GM18505 (cell line): ENCODE measurements at regions not wholly inside any gene's neighbourhood (a gene's known extent, or its start where the extent isn't known, plus 50 kb on each side); places are given as distances from the start of the nearest gene placed in this dataset.

ENCODE experiments used
- ATAC-seq: cut with Tn5 transposase; IDR thresholded peaks from one replicate; pipeline ENCODE4 v1.9.1; 2021; ENCODE audit not compliant: unreplicated experiment
- POLR2A ChIP-seq: IDR thresholded peaks from 4 replicates; pipeline ENCODE4 v1.6.1; 2011; ENCODE audit warnings: borderline replicate concordance; ENCODE audit not compliant: insufficient read depth, insufficient read length; ENCODE audit errors: extremely low read depth

DNA sequence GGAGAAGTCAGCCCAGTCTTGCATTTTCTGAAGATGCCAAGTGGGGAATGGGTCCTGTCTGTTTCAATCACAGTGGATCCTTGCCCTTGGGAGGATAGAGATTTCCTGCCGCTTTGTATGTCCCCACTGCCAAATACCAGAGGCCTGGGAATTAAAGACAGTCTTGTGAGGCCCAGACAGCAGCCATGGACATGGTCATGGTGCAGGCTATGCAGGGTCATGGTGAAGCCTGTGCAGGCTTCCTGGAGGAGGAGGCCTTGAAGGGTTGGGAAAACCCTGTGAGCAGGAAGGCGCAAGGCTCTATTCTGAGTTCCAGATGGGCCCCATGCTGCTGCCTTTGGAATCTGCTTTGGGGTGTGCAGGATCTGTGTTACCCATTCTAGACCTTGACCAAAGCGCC is 57.3 kb upstream of the PITX1 start:
- no peak for ATAC-seq

GRCh38 chr5:135089912-135090311 is 55.9 kb upstream of the PITX1 start:
- no peak for ATAC-seq
- no peak for TF ChIP-seq POLR2A

More for the DNA sequence above, 57.3 kb upstream of the PITX1 start:
- no peak for TF ChIP-seq POLR2A

DNA sequence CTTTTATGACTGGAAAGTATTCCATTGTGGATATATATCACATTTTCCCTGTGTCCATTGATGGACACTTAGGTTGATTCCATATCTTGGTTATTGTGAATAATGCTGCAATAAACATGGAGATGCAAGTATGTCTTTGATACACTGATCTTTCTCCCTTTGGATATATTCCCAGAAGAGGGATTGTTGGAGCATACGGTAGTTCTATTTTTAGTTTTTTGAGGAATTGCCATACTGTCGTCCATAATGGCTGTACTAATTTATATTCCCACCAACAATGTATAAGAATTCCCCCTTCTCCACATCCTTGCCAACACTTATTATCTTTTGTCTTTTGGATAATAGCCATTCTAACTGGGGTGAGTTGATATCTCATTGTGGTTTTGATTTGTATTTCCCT is 54.9 kb upstream of the PITX1 start:
- ATAC-seq: no peak
- TF ChIP-seq POLR2A: no peak

DNA sequence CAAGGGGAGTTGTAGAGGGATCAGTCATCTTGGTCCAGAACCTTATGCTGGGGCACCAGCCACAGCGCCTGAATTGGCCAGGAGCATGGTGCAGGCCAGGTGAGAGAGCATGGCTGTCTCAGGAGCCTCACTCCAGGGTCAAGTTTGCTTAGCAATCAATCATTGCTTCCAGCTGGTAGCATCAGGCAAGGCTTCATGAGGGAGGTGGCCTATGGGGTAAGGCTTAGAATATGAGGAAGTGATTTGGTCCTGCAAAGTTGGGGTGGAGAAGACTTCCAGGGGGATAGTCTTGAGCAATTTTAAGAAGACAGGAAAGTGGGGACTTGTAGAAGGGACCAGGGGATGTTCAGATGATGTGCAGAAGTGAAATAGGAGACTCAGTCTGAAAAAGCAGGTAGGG is 53.9 kb upstream of the PITX1 start:
- no peak for TF ChIP-seq POLR2A
- ATAC-seq: no peak

GRCh38 chr5:135085936-135086725 is 52.1 kb upstream of the PITX1 start:
- no peak for TF ChIP-seq POLR2A
- ATAC-seq: no peak

DNA sequence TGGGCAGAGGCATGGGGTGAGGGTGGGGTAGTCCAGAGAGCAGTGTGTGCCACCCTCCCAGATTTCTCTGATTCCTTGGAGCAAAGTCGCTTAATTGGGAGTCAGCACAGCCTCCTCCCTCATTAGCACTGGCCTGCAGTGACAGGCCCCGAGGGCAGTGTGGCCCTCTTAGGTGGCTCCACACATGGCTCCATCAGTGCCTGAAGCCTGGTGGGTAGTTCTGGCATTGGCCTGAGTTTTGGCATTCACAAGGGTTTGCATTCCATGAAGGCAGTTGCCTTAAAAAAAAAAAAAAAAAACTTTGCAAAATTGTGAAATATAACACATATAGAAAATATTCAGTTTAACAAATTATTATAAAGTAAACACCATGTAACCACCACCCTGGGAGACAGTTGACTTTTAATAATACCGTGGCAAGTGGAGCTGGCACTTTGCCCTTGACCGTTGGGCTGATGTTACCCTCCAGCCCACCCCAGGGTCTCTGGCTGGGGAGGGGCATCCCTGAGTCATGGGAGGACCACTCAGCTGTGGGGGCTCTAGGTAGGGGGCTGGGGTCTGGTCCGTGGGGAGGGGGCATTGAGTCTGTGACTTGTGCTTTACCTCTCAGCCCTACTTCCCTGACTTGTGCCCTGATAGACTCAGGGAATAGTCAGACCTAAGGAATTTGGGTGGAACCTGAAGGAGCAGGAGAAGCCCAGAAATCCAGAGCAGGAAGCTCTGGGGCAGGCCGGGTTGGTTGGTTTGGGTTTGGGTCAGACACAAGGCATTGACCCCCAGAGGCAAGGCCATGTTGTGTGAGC is 51.3 kb upstream of the PITX1 start:
- TF ChIP-seq POLR2A: no peak
- no peak for ATAC-seq
